Left colon (tissue), 2 donors: ENCODE measurements at regions not wholly inside any gene's neighbourhood (a gene's known extent, or its start where the extent isn't known, plus 50 kb on each side); places are given as distances from the start of the nearest gene placed in this dataset.

Source experiments
- ATAC-seq: fragments of 200-7000 bp; cut with Tn5 transposase; one replicate; pipeline ENCODE4 v1.9.1; 2020; ENCODE audit warnings: mild to moderate bottlenecking, moderate library complexity
- DNase-seq, 2 donors: peaks; one replicate each; pipeline ENCODE4 v3.0.0-alpha.2; 2020
- intact Hi-C, 2 donors: fragments of 100-400 bp; cut with DNase I in 1 of 2; cut with micrococcal nuclease in 1 of 2; formaldehyde crosslinking; loops; one replicate each; pipeline versions ENCODE4 v1.11.2 to v1.14.0; 2022; cut with DNase I, micrococcal nuclease
- donor health status: DM: no; HTN: no; CAD: no.
- donor health status: DM: yes; HTN: yes; CAD: no.

DNA sequence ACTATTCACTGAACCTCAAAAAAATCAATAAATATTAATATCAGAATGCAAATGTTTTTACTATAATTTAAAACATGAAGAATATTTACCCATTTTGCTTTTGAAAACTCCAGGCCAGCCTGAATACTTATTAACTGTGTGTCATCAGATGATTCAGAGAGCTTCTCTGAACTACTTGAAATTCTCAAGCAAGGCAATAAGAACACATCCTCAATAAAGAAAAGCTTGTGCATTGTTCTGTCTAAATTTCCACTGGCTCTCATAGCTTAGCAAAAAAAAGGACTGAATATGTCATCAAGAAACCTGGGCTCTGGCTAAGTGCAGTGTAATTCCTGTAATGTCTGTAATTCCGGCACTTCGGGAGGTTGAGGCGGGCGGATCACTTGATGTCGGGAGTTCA lies 194.1 kb downstream of the BTG1 start:
- ATAC-seq (no peak), DNase-seq (no peak)
- intact Hi-C loops: no loop called here

DNA sequence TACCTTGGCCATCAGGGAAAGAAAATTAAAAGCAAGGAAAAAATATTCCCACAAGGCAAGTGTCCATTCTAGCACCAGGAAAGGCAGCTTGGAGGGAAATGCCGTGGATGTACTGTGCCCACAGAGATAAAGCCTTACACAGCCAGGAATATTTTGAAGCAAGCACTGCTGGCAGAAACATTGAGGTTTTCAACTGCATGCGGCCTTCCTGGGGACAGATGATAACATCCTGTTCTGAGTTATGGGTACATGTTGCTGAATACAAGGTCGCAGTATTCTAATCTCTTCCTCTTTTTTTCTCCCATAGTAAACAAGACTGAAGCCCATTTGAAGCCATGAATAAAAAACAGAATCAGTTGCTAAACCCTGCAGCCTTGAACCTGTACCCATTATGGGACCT lies 197.1 kb downstream of the BTG1 start:
- no peak for ATAC-seq
- intact Hi-C loops: no loop called here
- DNase-seq: no peak

DNA sequence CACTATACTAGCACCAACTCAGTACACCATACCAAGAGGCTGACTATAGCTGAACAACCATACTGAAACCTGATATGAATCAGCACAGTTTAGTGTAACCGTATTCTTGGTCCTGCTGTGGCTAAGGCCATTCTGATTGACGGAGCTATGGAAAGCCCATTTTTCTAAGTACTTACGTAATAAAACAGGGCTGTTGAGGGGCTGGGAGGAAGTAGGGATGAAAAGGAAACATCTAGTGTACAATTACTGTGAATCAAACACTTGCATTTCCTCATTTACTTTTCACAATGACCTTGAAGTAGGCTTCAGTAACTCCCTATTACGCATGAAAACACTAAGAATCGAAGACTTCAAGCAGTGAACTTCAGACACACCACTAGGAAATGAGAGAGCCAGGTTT lies 198.2 kb downstream of the BTG1 start:
- intact Hi-C loops: no loop called here
- DNase-seq (no peak), ATAC-seq (no peak)

DNA sequence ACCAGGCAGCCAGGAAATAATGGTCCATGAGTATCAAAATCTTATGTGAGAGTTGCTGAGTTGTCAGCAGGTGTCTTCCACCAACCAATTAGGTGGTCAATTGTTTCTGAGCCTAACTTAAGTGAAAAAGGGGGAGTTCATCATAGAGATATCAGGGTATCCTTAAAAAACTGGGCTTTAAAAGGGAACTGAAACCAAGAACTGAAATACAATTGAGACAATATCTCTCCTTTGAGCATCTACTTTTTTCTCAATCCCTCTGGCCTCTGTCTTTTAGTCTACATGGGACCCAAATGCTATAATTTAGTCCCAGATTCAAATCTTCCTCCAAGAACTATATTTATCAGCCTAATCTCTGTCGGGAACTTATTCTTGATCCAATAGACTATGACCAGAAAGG lies 201.0 kb downstream of the BTG1 start:
- no peak for ATAC-seq
- DNase-seq: no peak
- intact Hi-C loops: no loop called here

DNA sequence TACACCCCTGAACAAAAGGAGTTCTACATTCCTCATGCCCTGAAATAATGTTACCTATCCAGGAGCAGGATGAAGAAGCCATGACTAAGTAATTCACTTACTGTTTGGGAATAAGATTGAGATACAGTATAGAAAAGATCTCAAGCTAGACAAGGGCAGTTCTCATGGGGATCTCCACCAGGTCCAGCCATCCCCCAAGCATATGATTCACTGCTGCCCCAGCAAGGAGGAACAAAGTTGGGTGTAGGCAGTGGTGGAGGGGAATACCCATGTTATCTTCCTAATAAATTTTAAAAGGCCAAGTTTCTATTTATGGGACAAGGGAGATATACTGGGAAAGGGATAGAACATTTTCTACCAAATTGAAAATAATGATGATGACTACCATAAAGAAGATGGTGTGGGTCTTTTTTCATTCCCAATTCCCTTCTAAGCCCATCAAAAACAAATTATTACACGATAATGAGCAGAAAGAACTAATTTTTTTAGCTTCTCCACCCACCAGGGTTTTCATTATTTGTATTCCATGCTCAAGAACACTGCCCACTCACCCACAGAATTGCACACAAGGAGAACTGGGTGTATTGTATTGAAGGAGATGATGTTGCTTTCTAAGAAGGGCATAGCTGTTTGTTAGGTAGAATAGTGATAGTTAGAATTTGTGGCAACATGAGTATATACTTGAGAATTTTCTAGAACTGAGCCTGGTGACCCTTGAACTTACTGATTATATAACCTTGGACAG lies 204.6 kb downstream of the BTG1 start:
- ATAC-seq (no peak), DNase-seq (no peak)

DNA sequence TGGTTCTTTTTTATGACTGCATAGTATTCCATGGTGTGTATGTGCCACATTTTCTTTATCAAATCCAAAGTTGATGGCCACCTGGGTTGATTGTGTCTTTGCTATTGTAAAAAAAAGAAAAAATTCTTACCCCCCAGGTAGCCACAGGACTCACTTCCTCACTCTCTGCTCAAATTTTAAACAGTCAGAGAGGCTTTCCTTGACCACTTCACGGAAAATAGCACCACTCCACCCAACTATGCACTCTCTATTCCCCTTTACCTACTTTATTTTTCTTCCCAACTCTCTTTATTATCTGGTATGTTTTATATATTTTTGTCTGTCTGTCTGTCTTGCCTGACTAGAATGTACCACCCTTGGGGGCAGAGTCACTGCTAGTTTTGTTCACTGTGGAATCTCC lies 205.3 kb downstream of the BTG1 start:
- DNase-seq: no peak
- ATAC-seq: no peak
- intact Hi-C loops: no loop called here

More for the DNA sequence above, 204.6 kb downstream of the BTG1 start:
- intact Hi-C loops: no loop called here

DNA sequence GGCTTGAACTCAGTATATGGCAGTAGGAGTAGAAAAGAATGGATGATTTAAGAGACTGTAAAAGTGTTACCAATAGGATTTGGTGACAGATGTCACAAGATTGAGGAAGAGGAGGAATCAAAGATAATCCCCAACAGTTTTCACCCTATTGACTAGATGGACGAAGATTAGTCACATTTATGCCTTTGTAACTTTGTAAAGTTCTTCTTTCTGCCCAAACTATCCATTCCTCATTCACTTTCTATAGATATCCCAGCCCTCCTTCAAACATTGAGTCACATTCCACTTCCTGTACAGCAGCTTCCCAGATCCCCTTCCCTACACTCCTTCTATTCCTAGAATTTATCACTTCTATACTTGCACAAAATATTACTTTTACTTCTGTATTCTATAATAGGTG lies 207.9 kb downstream of the BTG1 start:
- intact Hi-C loops: no loop called here
- no peak for DNase-seq
- no peak for ATAC-seq

DNA sequence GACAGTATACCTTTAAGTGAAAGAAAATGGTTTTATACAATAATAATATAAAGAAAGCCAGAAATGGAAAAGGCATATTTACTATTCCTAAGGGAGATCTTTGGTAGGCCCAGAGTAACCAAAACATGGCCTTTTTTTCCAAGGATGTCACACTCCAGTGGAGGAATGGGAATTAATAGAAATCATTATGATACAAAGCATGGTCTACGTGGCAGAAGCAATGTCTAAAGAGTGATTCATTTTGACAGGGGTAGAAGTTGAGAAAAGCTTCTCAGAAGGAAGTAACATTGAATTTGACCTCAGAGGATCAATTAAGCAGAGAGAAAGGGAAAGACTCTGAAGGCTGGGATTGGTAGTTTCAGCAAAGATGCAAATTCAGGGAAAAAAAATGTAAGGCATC lies 208.6 kb downstream of the BTG1 start:
- intact Hi-C loops: no loop called here

DNA sequence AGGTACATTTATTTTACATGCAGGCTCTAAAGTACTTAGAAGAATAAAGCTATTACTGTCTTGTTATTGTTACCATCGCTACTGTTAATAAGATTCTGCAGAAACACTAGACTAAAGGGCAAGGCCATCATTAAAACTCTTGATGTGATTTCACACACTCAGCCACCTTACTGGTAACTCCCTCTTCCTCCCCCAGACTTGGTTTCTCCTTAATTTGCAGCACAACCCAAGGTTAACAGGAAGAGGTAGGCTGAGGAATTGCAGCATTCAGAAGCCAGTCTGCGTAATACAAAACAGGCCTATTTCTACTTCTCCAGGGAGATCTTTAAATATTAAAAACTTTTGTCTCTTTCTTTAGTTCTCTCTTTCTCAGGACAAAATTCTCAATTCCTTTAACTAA lies 210.3 kb downstream of the BTG1 start:
- intact Hi-C loops: no loop called here
- peak; percentile 36 for ATAC-seq
- no peak for DNase-seq

More for the DNA sequence above, 208.6 kb downstream of the BTG1 start:
- no peak for DNase-seq
- no peak for ATAC-seq

DNA sequence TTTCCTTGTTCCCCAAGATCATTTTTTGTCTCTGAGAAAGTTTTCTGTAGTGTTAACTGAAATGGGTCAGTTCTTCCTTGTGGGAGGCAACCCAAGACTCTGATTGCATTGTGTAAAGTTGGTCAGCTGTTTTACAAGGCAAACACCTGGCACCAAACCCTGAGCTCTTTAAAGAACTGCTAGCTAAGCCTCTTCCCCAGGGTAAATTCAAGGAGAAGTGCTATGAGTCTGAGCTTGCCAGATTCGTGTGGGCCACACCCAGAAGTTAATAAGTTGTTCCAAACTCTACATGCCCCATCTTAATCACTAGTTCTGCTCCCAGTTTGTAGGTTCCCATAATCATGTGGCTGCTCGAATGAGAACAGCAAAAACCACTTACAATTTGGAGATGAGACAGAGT lies 214.5 kb downstream of the BTG1 start:
- DNase-seq: peak; percentile 53 to 74
- intact Hi-C loops: no loop called here

DNA sequence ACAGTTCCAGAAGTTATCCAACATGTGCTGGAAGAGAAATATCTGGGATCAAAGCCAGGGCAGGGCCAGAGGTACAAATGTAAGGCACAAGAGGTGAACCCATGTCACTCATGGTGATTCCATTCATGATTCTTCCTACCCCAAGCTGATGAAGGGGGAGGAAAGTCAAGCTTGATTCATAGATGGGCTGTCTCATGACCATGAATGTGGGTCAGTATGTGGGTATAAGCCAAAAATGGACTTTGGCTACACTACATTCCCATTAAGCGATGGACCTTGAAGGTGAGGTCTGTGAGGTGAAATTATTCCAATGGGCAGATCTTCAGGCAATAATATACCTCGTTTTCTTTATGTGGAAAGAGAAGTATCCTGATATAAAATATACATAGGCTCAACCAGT lies 217.1 kb downstream of the BTG1 start:
- DNase-seq (no peak), ATAC-seq (no peak)
- intact Hi-C loops: no loop called here

More for the DNA sequence above, 214.5 kb downstream of the BTG1 start:
- peak; percentile 98 for ATAC-seq

DNA sequence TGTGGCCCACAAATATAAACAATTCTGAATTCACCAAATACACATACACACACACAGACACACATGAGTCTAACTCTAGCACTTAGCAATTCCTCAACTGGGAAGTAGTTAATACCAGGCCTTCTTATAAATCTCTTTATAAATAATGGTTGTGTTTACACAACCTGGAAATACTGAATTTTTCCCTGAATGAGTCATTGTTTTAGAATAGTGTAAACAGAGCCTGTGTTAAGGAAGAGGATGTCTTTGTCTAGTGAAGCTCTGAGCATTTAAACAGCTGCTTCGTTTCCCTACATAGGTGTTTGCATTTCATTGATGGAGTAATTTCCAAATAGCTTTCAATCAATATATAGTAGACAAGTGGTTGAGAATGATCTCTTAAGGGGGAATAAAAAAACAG lies 218.8 kb downstream of the BTG1 start:
- ATAC-seq (peak; percentile 40), DNase-seq (no peak)
- intact Hi-C loops: no loop called here

DNA sequence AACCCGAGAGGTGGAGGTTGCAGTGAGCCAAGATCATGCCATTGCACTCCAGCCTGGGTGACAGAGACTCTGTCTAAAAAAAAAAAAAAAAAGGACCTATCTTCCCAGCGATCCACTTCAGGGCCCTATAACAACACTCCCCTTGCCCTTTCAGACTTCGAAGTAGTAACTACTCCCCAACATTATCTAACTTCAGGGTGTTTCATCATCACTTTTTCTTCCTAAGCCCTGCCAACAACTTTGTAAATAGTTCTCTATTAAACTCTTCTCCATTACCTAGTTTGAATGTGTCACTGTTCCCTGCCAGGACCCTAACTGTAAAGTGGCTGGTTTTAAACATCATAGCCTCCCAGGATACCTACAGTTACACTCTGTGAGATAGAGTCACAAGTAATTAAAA lies 220.8 kb downstream of the BTG1 start:
- intact Hi-C loops: no loop called here
- ATAC-seq (no peak), DNase-seq (no peak)

DNA sequence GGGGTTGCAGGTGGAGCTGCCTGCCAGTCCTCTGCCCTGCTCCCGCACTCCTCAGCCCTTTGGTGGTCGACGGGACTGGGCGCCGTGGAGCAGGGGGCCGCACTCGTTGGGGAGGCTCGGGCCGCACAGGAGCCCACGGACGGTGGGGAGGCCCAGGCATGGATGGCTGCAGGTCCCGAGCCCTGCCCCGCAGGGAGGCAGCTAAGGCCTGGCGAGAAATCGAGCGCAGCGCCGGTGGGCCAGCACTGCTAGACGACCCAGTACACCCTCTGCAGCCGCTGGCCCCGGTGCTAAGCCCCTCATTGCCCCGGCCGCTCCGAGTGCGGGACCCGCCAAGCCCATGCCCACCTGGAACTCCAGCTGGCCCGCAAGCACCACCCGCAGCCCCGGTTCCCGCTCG lies 221.8 kb downstream of the BTG1 start:
- intact Hi-C loops: no loop called here
- ATAC-seq (no peak), DNase-seq (no peak)

DNA sequence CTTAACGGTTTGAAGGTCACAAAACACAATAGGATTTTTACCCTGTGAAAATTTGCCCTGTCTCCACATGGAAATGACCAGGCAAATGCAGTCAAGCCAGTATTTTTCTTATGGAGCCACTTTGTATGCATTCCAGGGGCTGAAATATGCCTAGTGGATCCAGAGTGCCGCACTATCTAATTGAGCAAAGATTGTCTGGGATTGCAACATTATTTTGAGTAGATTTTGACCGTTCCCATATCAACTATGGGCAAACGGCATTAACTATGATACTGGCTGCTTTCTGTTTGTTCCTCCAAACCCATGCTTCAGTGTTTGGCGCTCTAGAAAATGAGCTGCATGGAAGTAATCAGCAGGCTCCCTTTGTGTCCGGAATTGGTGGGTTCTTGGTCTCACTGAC lies 223.0 kb downstream of the BTG1 start:
- intact Hi-C loops: no loop called here
- DNase-seq (no peak), ATAC-seq (no peak)

DNA sequence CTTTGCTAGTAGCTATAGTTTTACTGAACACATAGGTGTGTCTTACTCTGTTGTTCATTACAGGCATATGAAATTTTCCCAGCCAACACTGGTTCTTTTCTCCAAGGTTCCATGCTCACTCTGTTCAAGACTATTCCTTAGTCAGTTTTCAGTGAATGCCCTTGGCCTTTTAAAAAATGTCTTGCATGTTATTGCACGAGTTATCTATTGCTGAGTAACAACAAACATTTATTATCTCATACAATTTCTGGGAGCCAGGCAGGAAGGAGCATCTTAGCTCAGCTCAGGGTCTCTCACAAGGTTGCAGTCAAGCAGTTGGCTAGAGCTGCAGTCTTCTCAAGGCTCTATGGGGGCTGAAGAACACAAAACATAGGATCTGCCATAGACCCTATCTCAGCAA lies 223.5 kb downstream of the BTG1 start:
- no peak for ATAC-seq
- intact Hi-C loops: no loop called here
- DNase-seq: no peak

DNA sequence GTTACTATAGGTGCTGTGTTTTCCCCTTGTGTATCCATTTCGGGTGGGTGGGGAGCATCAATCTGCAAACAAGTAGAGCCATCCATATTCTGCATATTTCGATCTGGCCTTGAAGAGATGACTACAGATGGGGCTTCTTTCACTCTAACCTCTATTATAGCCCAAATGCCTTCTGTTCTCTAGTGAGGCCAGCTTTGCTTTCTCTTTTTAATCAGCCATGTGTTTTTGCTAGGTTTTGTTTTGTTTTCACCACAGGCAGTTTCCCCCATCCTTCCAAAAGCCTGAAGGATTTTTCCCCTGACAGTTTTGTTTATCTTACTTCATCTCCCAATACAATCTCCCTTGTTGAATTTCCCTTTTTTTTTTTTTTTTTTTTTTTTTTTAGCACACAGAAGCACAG lies 224.1 kb downstream of the BTG1 start:
- DNase-seq (no peak), ATAC-seq (no peak)
- intact Hi-C loops: no loop called here

DNA sequence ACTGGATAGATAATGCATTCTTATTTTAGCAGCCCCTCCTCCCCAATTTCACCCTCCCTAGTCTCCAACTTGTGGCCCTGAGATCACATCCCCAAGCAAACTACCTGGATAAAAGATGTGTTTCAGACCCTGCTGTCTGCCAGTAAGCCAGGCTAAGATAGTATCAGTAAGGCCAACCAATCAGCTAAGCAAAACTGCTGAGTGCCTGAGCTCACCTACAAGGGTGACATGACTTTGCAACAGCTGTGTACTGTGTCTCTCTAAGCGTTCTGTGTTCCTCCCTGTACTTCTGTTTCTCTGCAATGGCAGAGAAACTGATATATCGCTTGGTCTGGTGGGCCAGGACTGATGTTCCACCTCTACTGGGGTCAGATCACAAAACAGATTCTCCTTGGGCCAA lies 224.9 kb downstream of the BTG1 start:
- no peak for ATAC-seq
- DNase-seq: no peak
- intact Hi-C loops: no loop called here

DNA sequence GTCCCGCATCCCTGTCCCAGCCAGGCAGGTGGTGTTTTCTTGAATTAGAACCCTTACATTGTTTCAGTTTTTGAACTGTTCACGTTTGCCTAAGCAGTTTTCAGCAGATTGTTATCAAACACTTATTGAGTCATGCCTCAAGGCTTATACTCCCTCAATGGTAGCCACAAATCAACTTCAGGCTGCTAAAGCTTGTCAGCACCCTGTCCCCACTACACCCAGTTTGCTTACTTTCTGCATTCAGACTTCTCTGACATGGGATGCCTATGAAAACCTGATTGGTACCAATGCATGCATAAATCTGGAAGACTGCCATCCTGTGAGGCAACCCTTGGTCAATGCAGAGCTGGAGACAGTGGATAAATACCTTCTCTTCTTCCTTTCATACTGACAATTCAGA lies 225.4 kb downstream of the BTG1 start:
- no peak for ATAC-seq
- intact Hi-C loops: no loop called here
- no peak for DNase-seq

DNA sequence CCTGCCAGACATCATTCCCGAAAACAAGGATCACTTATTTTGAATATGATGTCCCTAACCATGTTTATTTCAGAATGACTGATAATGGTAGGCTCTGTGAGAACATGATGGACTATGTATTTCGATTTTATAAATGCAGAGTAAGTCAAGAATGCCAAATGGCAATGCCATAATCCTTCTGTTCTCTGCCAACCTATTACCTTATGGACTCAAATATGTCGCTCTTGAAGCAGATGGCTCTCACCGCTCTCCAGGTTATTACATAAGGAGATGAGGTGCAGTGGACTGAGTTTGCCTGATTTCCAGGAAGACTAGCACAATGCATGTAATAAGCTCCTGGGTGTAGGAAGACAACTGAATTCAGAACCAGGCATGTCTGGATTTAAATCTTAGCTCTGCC lies 227.2 kb downstream of the BTG1 start:
- DNase-seq: no peak
- intact Hi-C loops: no loop called here
- no peak for ATAC-seq

DNA sequence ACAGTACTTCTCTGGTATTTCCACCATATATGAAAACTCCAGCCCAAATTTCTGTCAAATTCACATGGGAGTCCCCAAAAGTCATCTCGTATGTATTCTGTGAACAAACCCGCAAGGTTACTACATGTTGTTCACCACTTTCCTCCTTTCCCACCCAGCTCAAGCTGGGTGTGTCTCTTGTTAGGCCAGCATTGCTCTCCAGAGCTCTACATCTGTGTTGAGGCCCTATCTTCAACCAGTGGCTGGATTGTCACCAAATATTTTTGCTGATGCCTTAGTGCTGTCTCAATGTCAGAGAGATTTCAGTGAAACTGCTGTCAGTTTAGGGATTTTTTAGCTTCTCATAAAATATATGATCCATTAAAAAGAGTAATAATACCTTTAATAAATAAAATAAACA lies 230.9 kb downstream of the BTG1 start:
- intact Hi-C loops: no loop called here
- DNase-seq (no peak), ATAC-seq (no peak)

DNA sequence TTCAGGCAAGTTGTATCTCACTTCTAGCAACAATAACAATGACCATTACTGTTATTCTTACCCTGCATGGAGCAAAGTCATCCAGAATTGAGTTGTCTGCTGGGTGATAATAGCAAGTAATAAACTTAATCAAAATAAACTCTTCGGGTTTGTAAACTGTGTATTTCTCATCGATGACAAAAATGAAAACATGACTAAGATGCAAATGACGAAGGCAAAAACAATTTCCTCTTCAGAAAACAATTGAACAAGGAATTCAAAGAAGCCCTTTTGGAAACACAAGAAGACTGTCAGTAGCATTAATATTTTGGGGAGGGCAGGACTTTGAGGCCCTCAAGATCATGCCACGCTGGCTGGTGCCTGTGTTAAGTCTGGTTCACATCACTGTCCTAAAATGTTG lies 232.0 kb downstream of the BTG1 start:
- intact Hi-C loops: no loop called here
- ATAC-seq: no peak

More for the DNA sequence above, 232.0 kb downstream of the BTG1 start:
- no peak for DNase-seq
